Spleen (tissue), 7 donors: ENCODE measurements at regions not wholly inside any gene's neighbourhood (a gene's known extent, or its start where the extent isn't known, plus 50 kb on each side); places are given as distances from the start of the nearest gene placed in this dataset.

Experiments
- POLR2A ChIP-seq, 3 donors: fragments of 450-650 bp; IDR thresholded peaks; one replicate each; pipeline ENCODE4 v1.5.1; 2017; ENCODE audit warnings: antibody characterized with exemption in 3 of 3, mild to moderate bottlenecking in 1 of 3
- POLR2AphosphoS5 ChIP-seq, 3 donors: sonication (generic); formaldehyde crosslinking; IDR thresholded peaks; one replicate each; pipeline ENCODE4 v1.5.1; 2017; ENCODE audit warnings: antibody characterized with exemption in 3 of 3
- TF ChIP-seq, protein P1 (sequence below), 11 experiments: fragments of 200-600 bp in 7 of 11; fragments of 450-650 bp in 4 of 11; sonication (generic) in 4 of 11; IDR thresholded peaks in 8 of 11; conservative IDR thresholded peaks in 3 of 11; 1 replicate in 7 of 11; 2 replicates in 4 of 11; pipeline versions ENCODE4 v1.4.0 to v1.8.0; 2016 to 2021; ENCODE audit warnings: antibody characterized with exemption in 11 of 11, inconsistent platforms in 4 of 11, mild to moderate bottlenecking in 1 of 11
- donor health status: DM: no; HTN: no; CAD: no; lungs with moderate emphysema.
- donor health status: DM: no; HTN: no; CAD: no.
- donor health status: DM: no; HTN: no; CAD: no.

- TF ChIP-seq, protein P1, sequence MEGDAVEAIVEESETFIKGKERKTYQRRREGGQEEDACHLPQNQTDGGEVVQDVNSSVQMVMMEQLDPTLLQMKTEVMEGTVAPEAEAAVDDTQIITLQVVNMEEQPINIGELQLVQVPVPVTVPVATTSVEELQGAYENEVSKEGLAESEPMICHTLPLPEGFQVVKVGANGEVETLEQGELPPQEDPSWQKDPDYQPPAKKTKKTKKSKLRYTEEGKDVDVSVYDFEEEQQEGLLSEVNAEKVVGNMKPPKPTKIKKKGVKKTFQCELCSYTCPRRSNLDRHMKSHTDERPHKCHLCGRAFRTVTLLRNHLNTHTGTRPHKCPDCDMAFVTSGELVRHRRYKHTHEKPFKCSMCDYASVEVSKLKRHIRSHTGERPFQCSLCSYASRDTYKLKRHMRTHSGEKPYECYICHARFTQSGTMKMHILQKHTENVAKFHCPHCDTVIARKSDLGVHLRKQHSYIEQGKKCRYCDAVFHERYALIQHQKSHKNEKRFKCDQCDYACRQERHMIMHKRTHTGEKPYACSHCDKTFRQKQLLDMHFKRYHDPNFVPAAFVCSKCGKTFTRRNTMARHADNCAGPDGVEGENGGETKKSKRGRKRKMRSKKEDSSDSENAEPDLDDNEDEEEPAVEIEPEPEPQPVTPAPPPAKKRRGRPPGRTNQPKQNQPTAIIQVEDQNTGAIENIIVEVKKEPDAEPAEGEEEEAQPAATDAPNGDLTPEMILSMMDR (IDR thresholded peaks at IDR 0.05 in 8 of 11, conservative IDR thresholded peaks at IDR 0.05 in 3 of 11), result no peak
- TF ChIP-seq POLR2AphosphoS5 (IDR thresholded peaks at IDR 0.05) (no peak), POLR2A (IDR thresholded peaks at IDR 0.05) (no peak)
Measured at GRCh38 chr19:30672926-30673325, 300.7 kb downstream of the ZNF536 start.
